ENCODE measurements at regions not wholly inside any gene's neighbourhood (a gene's known extent, or its start where the extent isn't known, plus 50 kb on each side); places are given as distances from the start of the nearest gene placed in this dataset.

DNA sequence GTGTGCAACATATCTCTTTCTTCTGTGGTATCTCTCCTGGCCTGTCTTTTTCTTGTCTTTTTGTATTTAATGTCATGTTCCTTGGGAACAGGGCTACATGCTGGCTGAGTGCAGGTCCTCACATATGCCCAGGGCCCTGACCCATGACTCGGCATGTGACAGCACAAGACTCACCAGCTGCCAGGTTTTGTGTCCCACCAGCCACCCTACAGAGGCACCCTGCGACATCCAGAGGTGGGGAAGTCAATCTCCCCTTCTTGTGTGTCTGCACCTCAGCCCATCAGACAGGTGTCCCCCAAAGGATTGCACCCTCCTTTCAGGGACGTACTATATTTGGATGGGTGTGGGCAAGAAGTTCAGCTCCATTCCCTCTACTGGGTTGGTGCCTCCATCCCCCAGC lies 576.3 kb downstream of the RNF144B start:
- in situ Hi-C loops (cut with MboI) = no loop called here
- DNase-seq (ENCODE audit: low read depth, low spot score) (no peak), ATAC-seq (no peak), FAIRE-seq (no peak)
- Histone ChIP-seq H4K20me1 (ENCODE audit: control insufficient read depth, insufficient read depth) (no peaks in the 10 kb centered on the region), H3K9me3 (replicated peaks; ENCODE audit: control insufficient read depth, insufficient read depth, low read length) (no peaks in the 10 kb centered on the region), H3K36me3 (ENCODE audit: control insufficient read depth in 2 of 2, insufficient read depth in 2 of 2, low read length in 1 of 2) (no peaks in the 10 kb centered on the region), H3K9ac (ENCODE audit: control insufficient read depth, insufficient read depth, low read length) (no peak overlapping the region), H3K27me3 (replicated peaks in 1 of 2; ENCODE audit: control insufficient read depth in 2 of 2, insufficient read depth in 2 of 2, low read length in 1 of 2) (no peaks in the 10 kb centered on the region), H3K4me3 (no peak overlapping the region), H3K79me2 (ENCODE audit: control insufficient read depth, insufficient read depth, low read length) (no peaks in the 10 kb centered on the region), H3K4me2 (ENCODE audit: control insufficient read depth, insufficient read depth) (no peak overlapping the region), H3K4me1 (ENCODE audit: control insufficient read depth, insufficient read depth, low read length) (no peaks in the 10 kb centered on the region), H3K27ac (ENCODE audit: control insufficient read depth, insufficient read depth) (no peak overlapping the region), H2AFZ (ENCODE audit: control insufficient read depth, low read depth, low read length) (no peak overlapping the region)
- no peak for TF ChIP-seq TARDBP (IDR thresholded peaks at IDR 0.05; ENCODE audit: borderline replicate concordance)
- no peak for TF ChIP-seq RBBP5 (conservative IDR thresholded peaks at IDR 0.05)
- no peak for TF ChIP-seq FOS (IDR thresholded peaks at IDR 0.05; ENCODE audit: borderline replicate concordance, extremely low read depth, insufficient read length)
- no peak for TF ChIP-seq EGR1 (IDR thresholded peaks at IDR 0.05; ENCODE audit: borderline replicate concordance in 1 of 2, low read depth in 2 of 2, low read length in 2 of 2)
- no peak for TF ChIP-seq SMC3 (IDR thresholded peaks at IDR 0.05; ENCODE audit: borderline replicate concordance, low read length)
- no peak for TF ChIP-seq SIX5 (IDR thresholded peaks at IDR 0.05; ENCODE audit: low read depth, low read length, severe bottlenecking)
- TF ChIP-seq RCOR1 (conservative IDR thresholded peaks at IDR 0.05; ENCODE audit: low read depth, low read length) = no peak
- ChIA-PET SMC1A (ENCODE audit: uncharacterized antibody, unreplicated experiment) (no interaction called here), CTCF (no interaction called here), RAD21 (ENCODE audit: unreplicated experiment) (no interaction called here), POLR2A (no interaction called here)
- BruUV-seq (replicated peaks) = no TSS peak
- intact Hi-C loops (cut with micrococcal nuclease; ENCODE audit: unreplicated experiment) = no loop called here
- 10% methylated on average over 3 of the region's 3 CpGs for WGBS (ENCODE audit: insufficient coverage, insufficient replicate concordance, low lambda C conversion rate, missing lambda C conversion rate)

GRCh38 chr6:18973251-18973650 lies 586.1 kb downstream of the RNF144B start:
- DNase-seq (ENCODE audit: low read depth, low spot score) (no peak), ATAC-seq (no peak), FAIRE-seq (no peak)
- CTCF ChIA-PET = interaction anchor here (1.2 kb wide), 1 partner anchor 24 kb away, joined by 3 read pairs; no protein-coding TSS in a partner anchor
- H3K27me3 ChIP-seq (replicated peaks in 1 of 2; ENCODE audit: control insufficient read depth in 2 of 2, insufficient read depth in 2 of 2, low read length in 1 of 2) = no peaks in the 10 kb centered on the region
- no TSS peak for BruUV-seq (replicated peaks)
- H3K4me3 ChIP-seq = no peak overlapping the region
- TF ChIP-seq BACH1 (IDR thresholded peaks at IDR 0.05; ENCODE audit: borderline replicate concordance) (no peak), SMAD1 (IDR thresholded peaks at IDR 0.05; ENCODE audit: low read depth, partially characterized antibody) (no peak), SMAD5 (IDR thresholded peaks at IDR 0.05; ENCODE audit: low read depth) (no peak), NRF1 (conservative IDR thresholded peaks at IDR 0.05; ENCODE audit: low read depth, low read length) (no peak), KAT2A (conservative IDR thresholded peaks at IDR 0.05; ENCODE audit: control insufficient read depth, low read depth, low read length) (no peak)
- TF ChIP-seq, protein P1, sequence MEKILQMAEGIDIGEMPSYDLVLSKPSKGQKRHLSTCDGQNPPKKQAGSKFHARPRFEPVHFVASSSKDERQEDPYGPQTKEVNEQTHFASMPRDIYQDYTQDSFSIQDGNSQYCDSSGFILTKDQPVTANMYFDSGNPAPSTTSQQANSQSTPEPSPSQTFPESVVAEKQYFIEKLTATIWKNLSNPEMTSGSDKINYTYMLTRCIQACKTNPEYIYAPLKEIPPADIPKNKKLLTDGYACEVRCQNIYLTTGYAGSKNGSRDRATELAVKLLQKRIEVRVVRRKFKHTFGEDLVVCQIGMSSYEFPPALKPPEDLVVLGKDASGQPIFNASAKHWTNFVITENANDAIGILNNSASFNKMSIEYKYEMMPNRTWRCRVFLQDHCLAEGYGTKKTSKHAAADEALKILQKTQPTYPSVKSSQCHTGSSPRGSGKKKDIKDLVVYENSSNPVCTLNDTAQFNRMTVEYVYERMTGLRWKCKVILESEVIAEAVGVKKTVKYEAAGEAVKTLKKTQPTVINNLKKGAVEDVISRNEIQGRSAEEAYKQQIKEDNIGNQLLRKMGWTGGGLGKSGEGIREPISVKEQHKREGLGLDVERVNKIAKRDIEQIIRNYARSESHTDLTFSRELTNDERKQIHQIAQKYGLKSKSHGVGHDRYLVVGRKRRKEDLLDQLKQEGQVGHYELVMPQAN (conservative IDR thresholded peaks at IDR 0.05) = no peak
- H4K20me1 ChIP-seq (ENCODE audit: control insufficient read depth, insufficient read depth) = no peaks in the 10 kb centered on the region
- 2% methylated on average over 3 of the region's 3 CpGs for WGBS (ENCODE audit: insufficient coverage, insufficient replicate concordance, low lambda C conversion rate, missing lambda C conversion rate)
- H3K9me3 ChIP-seq (replicated peaks; ENCODE audit: control insufficient read depth, insufficient read depth, low read length) = no peaks in the 10 kb centered on the region
- in situ Hi-C loops (cut with MboI) = no loop called here
- H2AFZ ChIP-seq (ENCODE audit: control insufficient read depth, low read depth, low read length) = no peak overlapping the region
- no peak overlapping the region for H3K9ac ChIP-seq (ENCODE audit: control insufficient read depth, insufficient read depth, low read length)
- no peak overlapping the region for H3K4me2 ChIP-seq (ENCODE audit: control insufficient read depth, insufficient read depth)
- no peaks in the 10 kb centered on the region for H3K4me1 ChIP-seq (ENCODE audit: control insufficient read depth, insufficient read depth, low read length)
- SMC1A ChIA-PET (ENCODE audit: uncharacterized antibody, unreplicated experiment) = interaction anchor here (1.1 kb wide), 1 partner anchor 17 kb away, joined by 3 read pairs; no protein-coding TSS in a partner anchor
- H3K27ac ChIP-seq (ENCODE audit: control insufficient read depth, insufficient read depth) = no peak overlapping the region
- RAD21 ChIA-PET (ENCODE audit: unreplicated experiment) = no interaction called here
- no peaks in the 10 kb centered on the region for H3K79me2 ChIP-seq (ENCODE audit: control insufficient read depth, insufficient read depth, low read length)
- H3K36me3 ChIP-seq (ENCODE audit: control insufficient read depth in 2 of 2, insufficient read depth in 2 of 2, low read length in 1 of 2) = no peaks in the 10 kb centered on the region
- POLR2A ChIA-PET = no interaction called here
- intact Hi-C loops (cut with micrococcal nuclease; ENCODE audit: unreplicated experiment) = no loop called here

All from GM12878 (cell line).